CD4-positive, alpha-beta T cell treated with Interleukin-15 for 1 hour (primary cell): ENCODE measurements at regions not wholly inside any gene's neighbourhood (a gene's known extent, or its start where the extent isn't known, plus 50 kb on each side); places are given as distances from the start of the nearest gene placed in this dataset.
"Not testable (repeated sequence)": the region's sequence is repeated elsewhere in the genome, so short reads cannot be mapped to it uniquely, and the experiment has no call there.

Experiments used
- DNase-seq: peaks from one replicate; pipeline ENCODE4 v3.0.0-alpha.2; 2020

DNA sequence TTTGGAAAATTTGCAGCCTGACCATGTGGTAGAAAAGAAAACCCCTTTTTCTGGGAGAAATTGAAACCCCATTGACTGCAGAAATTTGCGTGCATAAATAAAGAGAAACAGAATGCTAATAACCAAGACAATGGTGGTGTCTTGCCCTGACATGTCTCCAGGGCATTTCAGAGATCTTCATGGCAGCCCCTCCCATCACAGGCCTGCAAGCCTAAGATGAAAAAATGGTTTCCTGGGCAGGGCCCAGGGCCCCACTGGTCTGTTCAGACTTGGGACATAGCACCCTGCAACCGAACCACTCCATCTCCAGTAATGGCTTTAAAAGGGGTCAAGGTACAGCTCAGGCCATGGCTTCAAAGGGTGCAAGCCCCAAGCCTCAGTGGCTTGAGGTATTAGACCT, 71.6 kb upstream of the SGIP1 start:
- DNase-seq = no peak

DNA sequence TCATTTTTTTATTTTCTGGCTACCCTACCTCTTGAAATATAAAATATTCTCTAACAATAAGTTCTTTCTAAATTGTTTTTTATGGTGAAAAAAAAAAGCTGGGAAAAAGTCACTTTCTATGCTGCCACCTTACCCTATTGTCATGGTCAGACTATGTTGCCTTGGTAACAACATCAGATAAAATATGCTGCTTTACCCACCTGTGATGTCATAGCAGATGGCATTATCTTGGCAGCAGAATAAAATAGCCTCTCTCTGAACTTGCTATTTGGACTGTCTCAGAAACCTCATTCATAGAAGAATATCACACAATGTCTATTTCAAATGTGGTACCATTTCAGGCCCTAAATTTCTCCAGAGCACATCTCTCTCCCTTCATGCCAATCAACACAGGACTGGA, 69.6 kb upstream of the SGIP1 start:
- no peak for DNase-seq

DNA sequence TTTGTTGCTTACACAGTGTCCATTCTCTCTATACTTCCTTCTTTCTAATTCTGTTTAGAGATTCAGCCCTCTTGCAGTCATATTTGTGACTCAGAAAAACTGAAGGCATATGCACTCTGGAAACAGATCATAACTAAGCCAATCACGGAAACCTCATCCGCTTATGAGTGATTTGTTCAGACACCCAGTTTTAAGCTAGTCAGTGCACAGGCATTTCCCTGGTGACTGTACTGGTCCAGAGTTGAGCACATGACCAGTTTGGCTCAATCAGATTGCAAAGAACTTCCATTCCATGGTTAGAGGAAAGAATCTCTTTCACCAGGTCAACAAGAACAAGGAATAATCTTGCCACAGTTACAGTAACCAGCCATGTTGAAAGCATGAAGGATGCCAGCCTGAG, 69.2 kb upstream of the SGIP1 start:
- DNase-seq = no peak

DNA sequence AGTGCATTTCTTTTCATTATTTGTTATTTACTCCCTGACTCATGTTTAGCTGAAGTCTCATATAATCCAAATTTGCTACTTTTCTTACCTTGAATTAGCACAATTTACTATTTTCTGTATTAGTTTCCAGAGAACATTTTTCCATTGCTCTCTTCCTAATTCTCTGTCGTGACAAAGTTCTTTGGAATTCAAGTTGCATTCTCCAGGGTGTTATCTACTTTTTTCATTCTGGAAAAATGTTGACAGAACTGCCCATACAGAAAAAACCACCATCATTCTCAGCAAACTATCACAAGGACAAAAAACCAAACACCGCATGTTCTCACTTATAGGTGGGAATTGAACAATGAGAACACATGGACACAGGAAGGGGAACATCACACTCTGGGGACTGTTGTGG, 67.3 kb upstream of the SGIP1 start:
- DNase-seq = not testable (repeated sequence)

DNA sequence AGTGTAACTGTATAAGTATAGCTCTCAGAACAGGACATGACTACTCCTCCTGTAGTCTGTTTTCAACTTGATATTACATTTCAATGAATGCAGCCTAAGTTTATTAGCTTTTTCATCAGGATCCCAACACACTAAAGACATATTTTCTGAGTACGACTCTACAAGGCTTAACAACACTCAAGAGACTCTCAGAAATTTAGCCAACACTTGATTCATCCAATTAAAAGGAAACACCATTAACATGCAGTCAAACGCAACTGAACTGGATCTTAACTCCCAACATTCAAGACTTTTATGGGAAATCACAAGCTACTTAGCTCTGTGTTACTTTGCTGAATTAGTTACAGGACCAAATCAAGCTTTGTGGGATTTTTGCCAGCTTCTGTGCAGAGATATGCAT, 65.2 kb upstream of the SGIP1 start:
- DNase-seq = no peak

DNA sequence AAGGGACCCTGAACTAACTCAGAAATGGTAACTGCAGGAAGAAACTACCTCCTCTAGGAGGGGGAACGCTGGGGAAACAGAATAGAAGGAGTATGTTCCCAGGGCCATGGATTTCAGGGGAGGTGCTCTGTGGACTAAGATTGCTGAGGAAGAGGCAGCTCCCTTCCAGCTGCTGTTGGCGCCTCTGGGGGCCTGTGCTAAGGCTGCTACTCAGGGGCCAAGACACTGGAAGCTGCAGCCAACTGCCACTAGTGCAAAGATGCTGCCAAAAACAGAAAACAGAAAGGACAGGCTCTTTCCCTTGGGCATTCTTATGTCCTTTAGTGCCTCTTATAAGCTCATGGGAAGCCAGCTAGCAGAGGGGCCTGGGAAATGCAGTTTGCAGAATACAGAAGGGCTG, 58.0 kb upstream of the SGIP1 start:
- no peak for DNase-seq

DNA sequence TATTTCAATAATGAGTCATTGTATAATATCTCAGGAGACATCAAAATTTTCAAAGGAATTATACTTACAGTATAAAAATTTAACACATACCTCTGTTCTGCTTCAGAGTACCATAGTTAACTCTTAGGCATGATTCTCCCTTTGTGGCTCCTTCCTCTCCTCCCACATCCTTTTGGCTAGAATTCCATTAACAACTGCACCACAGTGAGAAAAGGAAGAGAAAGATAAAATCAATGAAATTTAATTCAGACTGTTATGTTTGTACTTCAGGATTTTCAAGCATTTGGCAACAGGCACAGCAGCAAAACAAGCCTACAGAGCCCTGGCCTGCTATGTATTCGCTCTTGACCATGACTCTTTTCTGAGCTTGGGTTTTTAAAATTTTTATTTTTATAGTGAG, 57.2 kb upstream of the SGIP1 start:
- DNase-seq = no peak

DNA sequence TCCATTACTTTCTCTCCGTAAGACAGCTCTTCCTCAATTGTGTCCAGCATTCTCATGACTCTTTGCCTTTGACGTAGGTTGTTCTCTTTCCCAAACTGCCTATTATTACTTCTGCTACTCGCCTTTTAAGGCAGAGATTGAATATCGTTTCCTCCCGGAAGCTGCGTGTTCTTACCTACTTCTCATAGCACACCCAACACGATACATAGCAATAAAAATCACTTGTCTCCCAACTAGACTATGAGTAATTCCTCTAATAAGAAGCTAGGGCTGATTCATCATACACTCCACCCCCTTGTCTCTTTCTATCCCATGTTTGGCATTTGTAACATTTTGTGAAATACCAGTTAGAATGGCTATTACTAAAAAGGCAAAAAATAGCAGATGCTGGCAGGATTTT, 55.8 kb upstream of the SGIP1 start:
- DNase-seq = no peak

DNA sequence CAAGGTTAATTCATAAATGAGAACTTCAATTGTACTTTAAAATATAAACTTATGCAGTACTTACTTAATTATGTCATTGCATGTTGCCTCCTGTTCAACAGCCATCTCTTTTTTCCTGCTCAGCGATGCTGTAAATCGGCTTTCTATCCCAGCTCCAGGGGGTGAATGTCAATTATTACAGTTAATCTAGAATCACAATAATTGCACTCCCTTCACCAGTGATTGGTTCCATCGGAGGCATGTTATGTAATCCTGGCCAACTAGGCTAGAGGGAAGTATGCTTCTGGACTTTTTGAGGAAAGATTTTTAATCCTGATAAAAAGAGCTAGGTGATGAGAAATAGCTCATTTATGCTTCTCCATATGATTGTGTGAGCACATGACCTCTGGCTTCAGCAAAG, 53.8 kb upstream of the SGIP1 start:
- DNase-seq = no peak

DNA sequence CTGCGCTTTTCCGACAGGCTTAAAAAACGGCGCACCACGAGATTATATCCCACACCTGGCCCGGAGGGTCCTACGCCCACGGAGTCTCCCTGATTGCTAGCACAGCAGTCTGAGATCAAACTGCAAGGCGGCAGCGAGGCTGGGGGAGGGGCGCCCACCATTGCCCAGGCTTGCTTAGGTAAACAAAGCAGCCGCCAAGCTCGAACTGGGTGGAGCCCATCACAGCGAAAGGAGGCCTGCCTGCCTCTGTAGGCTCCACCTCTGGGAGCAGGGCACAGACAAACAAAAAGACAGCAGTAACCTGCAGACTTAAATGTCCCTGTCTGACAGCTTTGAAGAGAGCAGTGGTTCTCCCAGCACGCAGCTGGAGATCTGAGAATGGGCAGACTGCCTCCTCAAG, 52.7 kb upstream of the SGIP1 start:
- not testable (repeated sequence) for DNase-seq
